Psoas muscle (tissue), 7 donors: ENCODE measurements at regions not wholly inside any gene's neighbourhood (a gene's known extent, or its start where the extent isn't known, plus 50 kb on each side); places are given as distances from the start of the nearest gene placed in this dataset.

Experiments
- ATAC-seq, 4 donors: fragments of 200-7000 bp; cut with Tn5 transposase; one replicate each; pipeline ENCODE4 v1.9.1; 2020; ENCODE audit warnings: moderate library complexity in 3 of 4, mild to moderate bottlenecking in 2 of 4
- DNase-seq, 2 donors: peaks; one replicate each; pipeline ENCODE4 v3.0.0-alpha.2; 2020
- H3K27ac ChIP-seq: fragments of 200-600 bp; one replicate; pipeline ENCODE4 v1.8.0; 2022
- H3K27me3 ChIP-seq, 3 donors: fragments of 200-600 bp in 1 of 3; one replicate each; pipeline versions ENCODE4 v1.6.1 to v1.8.0; 2013 to 2022; ENCODE audit warnings: low read length in 2 of 3, mild to moderate bottlenecking in 2 of 3, moderate library complexity in 1 of 3; ENCODE audit not compliant: insufficient read depth in 3 of 3
- H3K36me3 ChIP-seq, 2 donors: fragments of 200-600 bp in 1 of 2; one replicate each; pipeline versions ENCODE4 v1.6.1 to v1.8.0; 2013 to 2022; ENCODE audit warnings: low read depth in 1 of 2, mild to moderate bottlenecking in 1 of 2, moderate library complexity in 1 of 2; ENCODE audit not compliant: insufficient read depth in 1 of 2
- H3K4me1 ChIP-seq: fragments of 200-600 bp; one replicate; pipeline ENCODE4 v1.8.0; 2022
- H3K4me3 ChIP-seq: fragments of 200-600 bp; one replicate; pipeline ENCODE4 v1.8.0; 2022; ENCODE audit warnings: mild to moderate bottlenecking
- H3K9me3 ChIP-seq: fragments of 200-600 bp; one replicate; pipeline ENCODE4 v1.8.0; 2022
- WGBS, 3 donors: extraction: QIAGEN DNeasy Blood & Tissue Kit; methylation state at CpG; one replicate each; pipeline versions ENCODE4 v1.1.6 to v1.1.7; 2013; 5-methylcytosine and 5-hydroxymethylcytosine counted together
- intact Hi-C, 2 donors: fragments of 100-400 bp; cut with DNase I; formaldehyde crosslinking; loops; one replicate each; pipeline versions ENCODE4 v1.11.0 to v1.14.2; 2022
- TF ChIP-seq, protein P1 (sequence below): fragments of 200-600 bp; IDR thresholded peaks from one replicate; pipeline ENCODE4 v1.8.0; 2022; ENCODE audit warnings: antibody characterized with exemption
- donor health status: healthy with polysubstance abuse.
- donor health status: DM: no; HTN: no; CAD: no; lungs with moderate emphysema.
- donor health status: Bipolar disorder and iron deficiency.
- donor health status: healthy.
- donor health status: DM: yes; HTN: yes; CAD: no.
- donor health status: DM: no; HTN: no; CAD: no.
- donor health status: DM: yes; HTN: yes; CAD: no.

DNA sequence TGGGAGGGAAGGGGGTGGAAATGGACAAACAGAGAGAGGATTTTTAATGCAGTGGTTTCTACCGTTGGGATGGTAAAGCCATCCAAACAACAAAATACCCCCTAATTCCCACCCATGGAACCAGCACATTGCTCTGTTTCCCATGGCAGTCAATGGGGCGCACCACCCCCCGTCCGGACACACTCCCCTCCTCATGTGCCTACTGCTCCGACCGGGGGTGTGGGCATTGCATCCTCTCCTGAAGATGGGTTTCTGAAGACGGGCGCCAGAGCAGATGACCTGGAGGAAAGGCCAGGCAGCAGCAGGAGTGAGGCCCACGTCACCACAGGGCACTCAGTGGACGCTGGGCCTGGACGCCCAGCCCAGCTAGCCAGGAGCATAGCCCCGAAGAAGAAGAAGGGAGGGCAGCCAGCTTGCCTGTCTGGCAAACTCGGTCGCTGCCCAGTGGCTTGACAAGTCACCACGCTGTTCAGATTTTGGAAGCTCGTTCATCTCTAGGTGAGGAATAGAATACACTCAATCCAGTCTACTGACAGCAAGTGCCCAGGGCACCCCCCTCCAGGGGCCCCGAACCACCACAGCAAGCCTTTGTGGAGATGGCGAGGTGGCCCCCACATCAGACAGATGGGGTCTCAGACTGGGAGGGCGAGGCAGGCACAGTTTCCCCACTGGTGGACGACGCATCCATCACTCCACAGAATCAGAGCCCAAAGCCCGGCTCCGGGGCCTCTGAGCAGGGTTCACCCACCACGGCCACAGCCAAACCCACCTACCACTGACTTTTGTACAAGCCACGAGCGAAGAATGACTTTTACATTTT, 296.2 kb upstream of the SALL3 start:
- Histone ChIP-seq H3K9me3 (no peaks in the 10 kb centered on the region), H3K27me3 (peaks cover 0 to 5% (median 0%) of the 10 kb centered on the region in 3 donors), H3K4me3 (no peak overlapping the region), H3K27ac (no peak overlapping the region), H3K4me1 (no peaks in the 10 kb centered on the region), H3K36me3 (no peaks in the 10 kb centered on the region)
- no peak for ATAC-seq
- TF ChIP-seq, protein P1, sequence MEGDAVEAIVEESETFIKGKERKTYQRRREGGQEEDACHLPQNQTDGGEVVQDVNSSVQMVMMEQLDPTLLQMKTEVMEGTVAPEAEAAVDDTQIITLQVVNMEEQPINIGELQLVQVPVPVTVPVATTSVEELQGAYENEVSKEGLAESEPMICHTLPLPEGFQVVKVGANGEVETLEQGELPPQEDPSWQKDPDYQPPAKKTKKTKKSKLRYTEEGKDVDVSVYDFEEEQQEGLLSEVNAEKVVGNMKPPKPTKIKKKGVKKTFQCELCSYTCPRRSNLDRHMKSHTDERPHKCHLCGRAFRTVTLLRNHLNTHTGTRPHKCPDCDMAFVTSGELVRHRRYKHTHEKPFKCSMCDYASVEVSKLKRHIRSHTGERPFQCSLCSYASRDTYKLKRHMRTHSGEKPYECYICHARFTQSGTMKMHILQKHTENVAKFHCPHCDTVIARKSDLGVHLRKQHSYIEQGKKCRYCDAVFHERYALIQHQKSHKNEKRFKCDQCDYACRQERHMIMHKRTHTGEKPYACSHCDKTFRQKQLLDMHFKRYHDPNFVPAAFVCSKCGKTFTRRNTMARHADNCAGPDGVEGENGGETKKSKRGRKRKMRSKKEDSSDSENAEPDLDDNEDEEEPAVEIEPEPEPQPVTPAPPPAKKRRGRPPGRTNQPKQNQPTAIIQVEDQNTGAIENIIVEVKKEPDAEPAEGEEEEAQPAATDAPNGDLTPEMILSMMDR, result no peak
- DNase-seq, result no peak
- intact Hi-C loops, result no loop called here
- 84 to 86% (median 86%) methylated on average over 26 of the region's 26 CpGs for WGBS, 3 donors

DNA sequence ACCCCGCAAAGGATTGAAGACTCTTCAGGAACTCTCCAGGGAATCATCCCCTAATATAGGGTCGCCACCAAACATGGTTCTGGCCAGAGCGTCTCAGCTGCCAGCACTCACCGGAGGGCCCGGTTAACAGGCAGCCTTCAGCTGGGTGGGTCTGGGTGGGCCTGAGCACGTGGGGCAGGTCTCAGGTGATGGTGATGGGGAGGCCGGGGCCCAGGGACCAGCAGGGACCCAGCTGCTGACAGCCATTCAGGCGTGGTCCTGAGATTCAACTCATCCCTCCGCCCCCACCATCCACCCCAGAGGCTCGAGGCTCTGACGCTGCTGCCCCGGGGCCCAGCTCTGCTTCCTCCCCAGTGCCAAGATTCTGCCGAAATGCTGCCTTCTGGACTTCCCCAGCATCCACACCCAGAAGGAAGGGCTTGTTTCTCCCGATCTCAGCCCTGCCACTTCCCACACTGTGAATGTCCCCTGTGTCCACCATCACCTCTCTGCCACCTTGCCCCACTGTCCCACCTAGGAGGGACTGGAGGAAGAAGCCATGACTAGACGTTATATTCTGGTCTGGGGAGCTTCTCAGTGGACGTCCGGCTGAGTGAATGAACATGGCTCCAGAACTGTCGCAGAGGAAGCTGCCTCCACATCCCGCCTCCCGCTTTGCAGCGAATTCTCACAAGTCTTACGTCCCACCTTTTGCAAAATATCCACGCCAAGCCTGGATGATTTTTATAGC, 294.2 kb upstream of the SALL3 start:
- TF ChIP-seq, protein P1, result no peak
- DNase-seq (no peak), ATAC-seq (no peak)
- intact Hi-C loops, result no loop called here
- H3K27ac ChIP-seq, result no peak overlapping the region
- WGBS, 3 donors, result 66 to 72% (median 68%) methylated on average over 21 to 23 of the region's 23 CpGs
- no peaks in the 10 kb centered on the region for H3K9me3 ChIP-seq
- H3K4me1 ChIP-seq, result no peaks in the 10 kb centered on the region
- no peaks in the 10 kb centered on the region for H3K36me3 ChIP-seq
- no peak overlapping the region for H3K4me3 ChIP-seq
- H3K27me3 ChIP-seq, result peaks cover 0 to 3% (median 0%) of the 10 kb centered on the region in 3 donors

DNA sequence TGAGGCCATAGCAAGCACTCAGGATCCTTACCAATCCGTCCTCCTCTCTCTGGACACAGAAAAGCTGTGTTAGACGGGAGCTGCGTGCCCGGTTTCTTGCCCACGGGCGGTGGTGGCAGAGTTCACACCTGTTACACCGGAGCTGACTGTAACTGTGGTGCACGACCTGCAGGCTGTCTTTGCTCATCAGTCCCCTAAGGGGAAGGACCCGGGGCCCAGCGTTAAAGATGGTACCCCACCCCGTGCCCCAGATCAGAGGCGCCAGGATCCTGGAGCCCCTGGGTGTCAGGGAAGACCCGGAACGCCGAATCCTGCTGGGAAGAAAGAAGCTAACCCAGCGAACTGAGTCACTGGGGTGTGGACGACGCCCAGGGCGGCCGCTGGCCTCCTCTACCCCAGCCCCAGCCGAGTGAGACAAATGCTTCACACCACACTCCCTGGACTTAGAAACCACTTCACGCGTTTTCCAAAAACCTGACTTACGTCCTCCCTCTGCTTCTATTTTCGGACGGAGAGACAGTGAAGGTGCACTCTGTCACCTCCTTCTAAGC, 293.6 kb upstream of the SALL3 start:
- H3K4me3 ChIP-seq, result no peak overlapping the region
- 72 to 78% (median 77%) methylated on average over 26 of the region's 26 CpGs for WGBS, 3 donors
- H3K4me1 ChIP-seq, result no peaks in the 10 kb centered on the region
- H3K27ac ChIP-seq, result no peak overlapping the region
- no peaks in the 10 kb centered on the region for H3K9me3 ChIP-seq
- ATAC-seq (no peak), DNase-seq (no peak)
- TF ChIP-seq, protein P1, result no peak
- H3K27me3 ChIP-seq, result peaks cover 0 to 3% (median 0%) of the 10 kb centered on the region in 3 donors
- intact Hi-C loops, result no loop called here
- no peaks in the 10 kb centered on the region for H3K36me3 ChIP-seq

DNA sequence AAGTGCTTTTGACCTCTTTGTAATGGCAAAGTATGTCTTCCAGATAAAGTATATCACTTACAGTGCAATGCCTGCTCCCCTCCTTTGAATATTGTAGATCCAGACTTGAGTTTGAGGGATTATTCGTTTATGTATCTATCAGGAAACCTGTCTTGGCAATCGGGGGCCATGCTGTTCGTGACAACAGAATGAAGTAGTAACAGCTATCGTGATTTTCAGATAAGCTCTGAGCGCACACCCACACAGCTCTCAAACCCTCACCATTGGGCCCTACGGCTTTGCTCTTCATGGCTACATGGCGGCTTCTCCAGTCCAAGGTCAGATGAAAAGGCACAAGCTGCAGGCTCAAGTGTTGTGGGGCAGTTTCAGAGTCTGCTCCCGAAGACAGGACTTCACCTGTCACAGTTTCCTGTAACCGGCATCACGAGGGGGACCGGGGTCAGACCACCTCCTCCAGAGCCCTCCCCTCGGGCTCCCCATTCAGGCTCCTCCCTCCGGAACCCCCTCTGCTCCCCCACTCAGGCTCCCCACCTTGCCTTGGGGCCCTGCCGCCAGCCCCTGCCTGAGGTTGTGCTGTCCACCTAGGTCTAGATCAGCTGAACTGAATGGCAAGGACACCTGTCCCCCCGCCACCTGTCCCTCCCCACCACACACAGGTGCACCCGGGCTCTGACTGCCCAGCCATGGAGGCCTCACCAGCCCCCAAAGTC, 292.5 kb upstream of the SALL3 start:
- DNase-seq (no peak), ATAC-seq (no peak)
- Histone ChIP-seq H3K27me3 (peaks cover 0 to 3% (median 0%) of the 10 kb centered on the region in 3 donors), H3K9me3 (no peaks in the 10 kb centered on the region), H3K27ac (no peak overlapping the region), H3K4me3 (no peak overlapping the region), H3K36me3 (no peaks in the 10 kb centered on the region), H3K4me1 (no peaks in the 10 kb centered on the region)
- intact Hi-C loops, result no loop called here
- WGBS, 3 donors, result 83 to 87% (median 84%) methylated on average over 16 of the region's 16 CpGs
- TF ChIP-seq, protein P1, result no peak
